SK-N-SH treated with all-trans-retinoic acid at 6 μM for 48 hours (cell line): ENCODE measurements at regions not wholly inside any gene's neighbourhood (a gene's known extent, or its start where the extent isn't known, plus 50 kb on each side); places are given as distances from the start of the nearest gene placed in this dataset.

Experiments
- ATAC-seq: fragments of 200-7000 bp; cut with Tn5 transposase; 3 replicates; pipeline ENCODE4 v1.9.1; 2020; ENCODE audit warnings: mild to moderate bottlenecking, moderate library complexity
- ARNTL ChIP-seq: fragments of 450-650 bp; formaldehyde crosslinking; IDR thresholded peaks from 2 replicates; pipeline ENCODE4 v1.5.0; 2020; ENCODE audit warnings: low read depth, mild to moderate bottlenecking, moderate library complexity, borderline replicate concordance
- BACH2 ChIP-seq: fragments of 250-450 bp; sonication (Bioruptor Pico); IDR thresholded peaks from 2 replicates; pipeline ENCODE4 v1.9.0; 2021; ENCODE audit warnings: mild to moderate bottlenecking, borderline replicate concordance
- CSRNP3 ChIP-seq: fragments of 250-450 bp; sonication (Bioruptor Pico); IDR thresholded peaks from 2 replicates; pipeline ENCODE4 v1.5.1; 2021; ENCODE audit warnings: mild to moderate bottlenecking, moderate library complexity
- ESRRG ChIP-seq: fragments of 250-450 bp; sonication (Bioruptor Pico); IDR thresholded peaks from 2 replicates; pipeline ENCODE4 v1.6.1; 2021; ENCODE audit warnings: mild to moderate bottlenecking
- GLIS3 ChIP-seq: fragments of 250-450 bp; sonication (Bioruptor Pico); IDR thresholded peaks from 2 replicates; pipeline ENCODE4 v1.5.0; 2020; ENCODE audit warnings: mild to moderate bottlenecking, moderate library complexity
- OSR1 ChIP-seq: fragments of 250-450 bp; sonication (Bioruptor Pico); IDR thresholded peaks from 2 replicates; pipeline ENCODE4 v1.8.0; 2022; ENCODE audit warnings: moderate library complexity, mild to moderate bottlenecking, inconsistent platforms
- PPARA ChIP-seq: fragments of 250-450 bp; sonication (Bioruptor Pico); IDR thresholded peaks from 2 replicates; pipeline ENCODE4 v1.5.0; 2020; ENCODE audit warnings: mild to moderate bottlenecking, borderline replicate concordance
- RARB ChIP-seq: fragments of 250-450 bp; sonication (Bioruptor Pico); IDR thresholded peaks from 2 replicates; pipeline ENCODE4 v1.8.0; 2021; ENCODE audit warnings: mild to moderate bottlenecking, moderate library complexity
- SNAI2 ChIP-seq: fragments of 250-450 bp; sonication (Bioruptor Pico); IDR thresholded peaks from 2 replicates; pipeline ENCODE4 v1.5.0; 2020; ENCODE audit warnings: mild to moderate bottlenecking, moderate library complexity
- TOX ChIP-seq: fragments of 250-450 bp; sonication (Bioruptor Pico); IDR thresholded peaks from 2 replicates; pipeline ENCODE4 v1.8.0; 2021; ENCODE audit warnings: mild to moderate bottlenecking, moderate library complexity, borderline replicate concordance
- ZFP3 ChIP-seq: fragments of 250-450 bp; sonication (Bioruptor Pico); IDR thresholded peaks from 2 replicates; pipeline ENCODE4 v1.5.0; 2020; ENCODE audit warnings: mild to moderate bottlenecking, moderate library complexity
- ZNF70 ChIP-seq: fragments of 450-650 bp; formaldehyde crosslinking; IDR thresholded peaks from 2 replicates; pipeline ENCODE4 v1.5.0; 2020; ENCODE audit warnings: mild to moderate bottlenecking, moderate library complexity
- TF ChIP-seq, protein P1 (sequence below): fragments of 250-450 bp; sonication (Bioruptor Pico); IDR thresholded peaks from 2 replicates; pipeline ENCODE4 v1.5.1; 2020; ENCODE audit warnings: low read depth, mild to moderate bottlenecking, moderate library complexity
- TF ChIP-seq, protein P2 (sequence below): fragments of 250-450 bp; sonication (Bioruptor Pico); IDR thresholded peaks from 2 replicates; pipeline ENCODE4 v1.8.0; 2020; ENCODE audit warnings: mild to moderate bottlenecking, moderate library complexity, borderline replicate concordance
- TF ChIP-seq, protein P3 (sequence below): fragments of 250-450 bp; sonication (Bioruptor Pico); IDR thresholded peaks from 2 replicates; pipeline ENCODE4 v1.5.0; 2020; ENCODE audit warnings: mild to moderate bottlenecking, moderate library complexity

DNA sequence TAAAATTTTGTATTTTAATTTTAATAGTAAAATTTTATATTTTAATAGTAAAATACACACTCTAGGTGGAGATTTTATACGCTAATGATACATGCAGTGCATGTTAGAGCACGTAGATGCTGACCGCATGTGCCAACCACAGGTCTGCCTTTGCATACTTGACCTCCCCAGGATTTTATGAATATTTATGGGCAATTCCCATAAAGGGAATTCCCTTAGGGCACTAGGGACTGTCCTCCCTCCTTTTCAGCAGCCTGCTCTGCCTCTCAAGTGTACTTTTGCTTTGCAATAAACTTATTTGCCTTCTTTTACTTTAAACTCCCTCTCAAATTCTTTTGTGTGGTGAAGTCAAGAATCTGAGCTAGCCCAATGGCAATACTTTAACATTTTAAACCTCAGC lies 217.7 kb upstream of the CDH8 start (continued):
- TF ChIP-seq, protein P1, sequence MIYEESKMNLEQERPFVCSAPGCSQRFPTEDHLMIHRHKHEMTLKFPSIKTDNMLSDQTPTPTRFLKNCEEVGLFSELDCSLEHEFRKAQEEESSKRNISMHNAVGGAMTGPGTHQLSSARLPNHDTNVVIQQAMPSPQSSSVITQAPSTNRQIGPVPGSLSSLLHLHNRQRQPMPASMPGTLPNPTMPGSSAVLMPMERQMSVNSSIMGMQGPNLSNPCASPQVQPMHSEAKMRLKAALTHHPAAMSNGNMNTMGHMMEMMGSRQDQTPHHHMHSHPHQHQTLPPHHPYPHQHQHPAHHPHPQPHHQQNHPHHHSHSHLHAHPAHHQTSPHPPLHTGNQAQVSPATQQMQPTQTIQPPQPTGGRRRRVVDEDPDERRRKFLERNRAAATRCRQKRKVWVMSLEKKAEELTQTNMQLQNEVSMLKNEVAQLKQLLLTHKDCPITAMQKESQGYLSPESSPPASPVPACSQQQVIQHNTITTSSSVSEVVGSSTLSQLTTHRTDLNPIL, result no peak

DNA sequence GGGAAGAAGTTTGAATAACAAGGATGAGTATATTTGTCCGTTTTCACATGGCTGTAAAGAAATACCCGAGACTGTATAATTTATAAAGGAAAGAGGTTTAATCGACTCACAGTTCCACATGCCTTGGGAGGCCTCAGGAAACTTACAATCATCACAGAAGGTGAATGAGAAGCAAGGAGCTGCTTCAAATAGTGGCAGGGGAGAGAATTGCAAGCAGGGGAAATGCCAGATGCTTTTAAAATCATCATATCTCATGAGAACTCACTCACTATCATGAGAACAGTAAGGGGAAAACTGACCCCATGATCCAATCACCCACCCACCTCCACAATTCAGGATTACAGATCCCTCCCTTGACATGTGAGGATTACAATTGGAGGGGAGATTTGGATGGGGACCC lies 212.8 kb upstream of the CDH8 start:
- ATAC-seq, result no peak
- no peak for TF ChIP-seq ZFP3 (CRISPR knock-in tag)
- TF ChIP-seq, protein P2, sequence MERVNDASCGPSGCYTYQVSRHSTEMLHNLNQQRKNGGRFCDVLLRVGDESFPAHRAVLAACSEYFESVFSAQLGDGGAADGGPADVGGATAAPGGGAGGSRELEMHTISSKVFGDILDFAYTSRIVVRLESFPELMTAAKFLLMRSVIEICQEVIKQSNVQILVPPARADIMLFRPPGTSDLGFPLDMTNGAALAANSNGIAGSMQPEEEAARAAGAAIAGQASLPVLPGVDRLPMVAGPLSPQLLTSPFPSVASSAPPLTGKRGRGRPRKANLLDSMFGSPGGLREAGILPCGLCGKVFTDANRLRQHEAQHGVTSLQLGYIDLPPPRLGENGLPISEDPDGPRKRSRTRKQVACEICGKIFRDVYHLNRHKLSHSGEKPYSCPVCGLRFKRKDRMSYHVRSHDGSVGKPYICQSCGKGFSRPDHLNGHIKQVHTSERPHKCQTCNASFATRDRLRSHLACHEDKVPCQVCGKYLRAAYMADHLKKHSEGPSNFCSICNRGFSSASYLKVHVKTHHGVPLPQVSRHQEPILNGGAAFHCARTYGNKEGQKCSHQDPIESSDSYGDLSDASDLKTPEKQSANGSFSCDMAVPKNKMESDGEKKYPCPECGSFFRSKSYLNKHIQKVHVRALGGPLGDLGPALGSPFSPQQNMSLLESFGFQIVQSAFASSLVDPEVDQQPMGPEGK (CRISPR knock-in tag), result no peak
- TF ChIP-seq ESRRG (CRISPR knock-in tag), result no peak
- no peak for TF ChIP-seq GLIS3 (CRISPR knock-in tag)
- TF ChIP-seq PPARA (CRISPR knock-in tag), result no peak
- TF ChIP-seq, protein P3, sequence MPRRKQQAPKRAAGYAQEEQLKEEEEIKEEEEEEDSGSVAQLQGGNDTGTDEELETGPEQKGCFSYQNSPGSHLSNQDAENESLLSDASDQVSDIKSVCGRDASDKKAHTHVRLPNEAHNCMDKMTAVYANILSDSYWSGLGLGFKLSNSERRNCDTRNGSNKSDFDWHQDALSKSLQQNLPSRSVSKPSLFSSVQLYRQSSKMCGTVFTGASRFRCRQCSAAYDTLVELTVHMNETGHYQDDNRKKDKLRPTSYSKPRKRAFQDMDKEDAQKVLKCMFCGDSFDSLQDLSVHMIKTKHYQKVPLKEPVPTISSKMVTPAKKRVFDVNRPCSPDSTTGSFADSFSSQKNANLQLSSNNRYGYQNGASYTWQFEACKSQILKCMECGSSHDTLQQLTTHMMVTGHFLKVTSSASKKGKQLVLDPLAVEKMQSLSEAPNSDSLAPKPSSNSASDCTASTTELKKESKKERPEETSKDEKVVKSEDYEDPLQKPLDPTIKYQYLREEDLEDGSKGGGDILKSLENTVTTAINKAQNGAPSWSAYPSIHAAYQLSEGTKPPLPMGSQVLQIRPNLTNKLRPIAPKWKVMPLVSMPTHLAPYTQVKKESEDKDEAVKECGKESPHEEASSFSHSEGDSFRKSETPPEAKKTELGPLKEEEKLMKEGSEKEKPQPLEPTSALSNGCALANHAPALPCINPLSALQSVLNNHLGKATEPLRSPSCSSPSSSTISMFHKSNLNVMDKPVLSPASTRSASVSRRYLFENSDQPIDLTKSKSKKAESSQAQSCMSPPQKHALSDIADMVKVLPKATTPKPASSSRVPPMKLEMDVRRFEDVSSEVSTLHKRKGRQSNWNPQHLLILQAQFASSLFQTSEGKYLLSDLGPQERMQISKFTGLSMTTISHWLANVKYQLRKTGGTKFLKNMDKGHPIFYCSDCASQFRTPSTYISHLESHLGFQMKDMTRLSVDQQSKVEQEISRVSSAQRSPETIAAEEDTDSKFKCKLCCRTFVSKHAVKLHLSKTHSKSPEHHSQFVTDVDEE, result no peak
- TF ChIP-seq BACH2 (CRISPR knock-in tag), result no peak
- no peak for TF ChIP-seq TOX (CRISPR knock-in tag)
- no peak for TF ChIP-seq RARB (CRISPR knock-in tag)
- TF ChIP-seq OSR1, result no peak
- TF ChIP-seq, protein P1, result no peak
- no peak for TF ChIP-seq ARNTL

- ATAC-seq, result no peak
- TF ChIP-seq, protein P2 (CRISPR knock-in tag), result no peak
- TF ChIP-seq OSR1 (no peak), ZNF70 (CRISPR knock-in tag) (no peak), SNAI2 (CRISPR knock-in tag) (no peak), ESRRG (CRISPR knock-in tag) (no peak), TOX (CRISPR knock-in tag) (no peak), ARNTL (no peak), CSRNP3 (no peak)
- TF ChIP-seq, protein P3, result no peak
Observed at GRCh38 chr16:62240722-62241121, 204.5 kb upstream of the CDH8 start.
